IPS-NIHi11 (cell line): ENCODE measurements at regions not wholly inside any gene's neighbourhood (a gene's known extent, or its start where the extent isn't known, plus 50 kb on each side); places are given as distances from the start of the nearest gene placed in this dataset.

Source experiments
- DNase-seq: peaks from one replicate; pipeline ENCODE4 v3.0.0; 2012; ENCODE audit warnings: mixed read lengths, low spot score

GRCh38 chr15:35857567-35858226 is 311.7 kb upstream of the DPH6 start:
- DNase-seq: no peak

- DNase-seq: no peak
These were observed 312.7 kb upstream of the DPH6 start for GRCh38 chr15:35858707-35859106.

- no peak for DNase-seq
These were observed 317.7 kb upstream of the DPH6 start for GRCh38 chr15:35863655-35864054.

- no peak for DNase-seq
These were observed 321.4 kb upstream of the DPH6 start for GRCh38 chr15:35867356-35867755.

GRCh38 chr15:35871282-35871681 is 325.3 kb upstream of the DPH6 start:
- DNase-seq: no peak

GRCh38 chr15:35871812-35872211 is 325.8 kb upstream of the DPH6 start:
- no peak for DNase-seq

- DNase-seq: no peak
These were observed 326.6 kb upstream of the DPH6 start for GRCh38 chr15:35872577-35872976.

GRCh38 chr15:35874260-35874905 is 328.4 kb upstream of the DPH6 start:
- DNase-seq: no peak

- DNase-seq: no peak
These were observed 330.8 kb upstream of the DPH6 start for GRCh38 chr15:35876762-35877161.

GRCh38 chr15:35880896-35881295 is 334.9 kb upstream of the DPH6 start:
- DNase-seq: no peak

GRCh38 chr15:35885870-35886269 is 339.9 kb upstream of the DPH6 start:
- DNase-seq: no peak

- DNase-seq: no peak
These were observed 340.8 kb upstream of the DPH6 start for GRCh38 chr15:35886765-35887164.

GRCh38 chr15:35888815-35889214 is 342.9 kb upstream of the DPH6 start:
- DNase-seq: no peak

- no peak for DNase-seq
These were observed 361.5 kb upstream of the DPH6 start for GRCh38 chr15:35907511-35907910.

GRCh38 chr15:35909414-35909813 is 363.4 kb upstream of the DPH6 start:
- no peak for DNase-seq

- DNase-seq: no peak
These were observed 364.3 kb upstream of the DPH6 start for GRCh38 chr15:35910227-35910626.

GRCh38 chr15:35911052-35911777 is 365.2 kb upstream of the DPH6 start:
- no peak for DNase-seq

- DNase-seq: no peak
These were observed 366.2 kb upstream of the DPH6 start for GRCh38 chr15:35912196-35912595.

- DNase-seq: no peak
These were observed 368.6 kb upstream of the DPH6 start for GRCh38 chr15:35914573-35914972.

GRCh38 chr15:35921046-35921445 is 375.1 kb upstream of the DPH6 start:
- DNase-seq: no peak

- no peak for DNase-seq
These were observed 379.5 kb upstream of the DPH6 start for GRCh38 chr15:35925275-35926006.

- DNase-seq: no peak
These were observed 380.0 kb upstream of the DPH6 start for GRCh38 chr15:35926007-35926380.

- no peak for DNase-seq
These were observed 382.9 kb upstream of the DPH6 start for GRCh38 chr15:35928847-35929246.
